ENCODE measurements at regions not wholly inside any gene's neighbourhood (a gene's known extent, or its start where the extent isn't known, plus 50 kb on each side); places are given as distances from the start of the nearest gene placed in this dataset.

DNA sequence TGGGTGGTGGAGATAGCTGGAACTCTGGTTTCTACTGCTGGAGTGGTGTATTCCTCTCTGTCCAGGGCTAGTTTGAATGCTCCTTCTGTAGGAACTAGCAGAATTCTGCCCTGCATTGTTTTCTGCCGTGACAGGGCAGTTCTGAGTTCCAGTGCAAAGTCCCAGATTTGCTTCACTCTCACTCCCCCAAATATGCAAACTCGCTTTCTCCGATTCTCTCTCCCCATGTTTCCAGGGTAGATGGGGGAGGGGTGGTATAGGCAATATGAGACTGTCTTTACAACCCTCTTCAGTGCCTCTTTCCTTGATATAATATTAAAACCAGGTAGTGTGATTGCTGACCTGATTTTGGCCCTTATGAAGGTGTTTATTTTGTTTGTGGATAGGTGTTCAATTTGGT is 693.3 kb upstream of the GRM3 start:
- TF ChIP-seq, protein P1, sequence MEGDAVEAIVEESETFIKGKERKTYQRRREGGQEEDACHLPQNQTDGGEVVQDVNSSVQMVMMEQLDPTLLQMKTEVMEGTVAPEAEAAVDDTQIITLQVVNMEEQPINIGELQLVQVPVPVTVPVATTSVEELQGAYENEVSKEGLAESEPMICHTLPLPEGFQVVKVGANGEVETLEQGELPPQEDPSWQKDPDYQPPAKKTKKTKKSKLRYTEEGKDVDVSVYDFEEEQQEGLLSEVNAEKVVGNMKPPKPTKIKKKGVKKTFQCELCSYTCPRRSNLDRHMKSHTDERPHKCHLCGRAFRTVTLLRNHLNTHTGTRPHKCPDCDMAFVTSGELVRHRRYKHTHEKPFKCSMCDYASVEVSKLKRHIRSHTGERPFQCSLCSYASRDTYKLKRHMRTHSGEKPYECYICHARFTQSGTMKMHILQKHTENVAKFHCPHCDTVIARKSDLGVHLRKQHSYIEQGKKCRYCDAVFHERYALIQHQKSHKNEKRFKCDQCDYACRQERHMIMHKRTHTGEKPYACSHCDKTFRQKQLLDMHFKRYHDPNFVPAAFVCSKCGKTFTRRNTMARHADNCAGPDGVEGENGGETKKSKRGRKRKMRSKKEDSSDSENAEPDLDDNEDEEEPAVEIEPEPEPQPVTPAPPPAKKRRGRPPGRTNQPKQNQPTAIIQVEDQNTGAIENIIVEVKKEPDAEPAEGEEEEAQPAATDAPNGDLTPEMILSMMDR (IDR thresholded peaks at IDR 0.05) = no peak
- TF ChIP-seq POLR2A (IDR thresholded peaks at IDR 0.05) = no peak

Data from lower leg skin (tissue), 3 donors.